GM12864 (cell line): ENCODE measurements at regions not wholly inside any gene's neighbourhood (a gene's known extent, or its start where the extent isn't known, plus 50 kb on each side); places are given as distances from the start of the nearest gene placed in this dataset.

ENCODE experiments used
- DNase-seq: peaks from one replicate; pipeline ENCODE4 v3.0.0-alpha.2; 2011; ENCODE audit warnings: low read depth
- H3K4me3 ChIP-seq: 2 replicates; pipeline ENCODE4 v1.5.1; 2011; ENCODE audit warnings: mild to moderate bottlenecking, low read depth, low read length, control low read depth
- CTCF ChIP-seq: IDR thresholded peaks from 2 replicates; pipeline ENCODE4 v1.5.1; 2011; ENCODE audit warnings: low read depth, mild to moderate bottlenecking, moderate library complexity, low read length, control low read depth, inconsistent platforms; ENCODE audit errors: missing control alignments

- no peak for DNase-seq
- no peak for TF ChIP-seq CTCF
- no peak overlapping the region for H3K4me3 ChIP-seq
These were observed 56.8 kb upstream of the GRIA4 start for GRCh38 chr11:105553025-105553424.

GRCh38 chr11:105548359-105548758, 61.5 kb upstream of the GRIA4 start:
- no peak for TF ChIP-seq CTCF
- no peak for DNase-seq
- no peak overlapping the region for H3K4me3 ChIP-seq

GRCh38 chr11:105538588-105538987, 71.3 kb upstream of the GRIA4 start:
- no peak overlapping the region for H3K4me3 ChIP-seq
- TF ChIP-seq CTCF, result no peak
- no peak for DNase-seq

- no peak for TF ChIP-seq CTCF
- no peak overlapping the region for H3K4me3 ChIP-seq
- DNase-seq, result no peak
These were observed 72.3 kb upstream of the GRIA4 start for GRCh38 chr11:105537531-105537930.

- no peak for DNase-seq
- H3K4me3 ChIP-seq, result no peak overlapping the region
- TF ChIP-seq CTCF, result no peak
These were observed 85.6 kb upstream of the GRIA4 start for GRCh38 chr11:105524286-105524685.

GRCh38 chr11:105520706-105521345, 89.0 kb upstream of the GRIA4 start:
- no peak for DNase-seq
- H3K4me3 ChIP-seq, result no peak overlapping the region
- no peak for TF ChIP-seq CTCF
